ENCODE measurements at regions not wholly inside any gene's neighbourhood (a gene's known extent, or its start where the extent isn't known, plus 50 kb on each side); places are given as distances from the start of the nearest gene placed in this dataset.

GRCh38 chr10:6667679-6668270 lies 87.7 kb upstream of the PRKCQ start:
- DNase-seq: no peak

GRCh38 chr10:6667150-6667549 lies 87.1 kb upstream of the PRKCQ start:
- no peak for DNase-seq

GRCh38 chr10:6665847-6666246 lies 85.8 kb upstream of the PRKCQ start:
- DNase-seq: no peak

- DNase-seq: no peak
These were observed 80.4 kb upstream of the PRKCQ start for GRCh38 chr10:6660460-6660859.

GRCh38 chr10:6659451-6659850 lies 79.4 kb upstream of the PRKCQ start:
- no peak for DNase-seq

GRCh38 chr10:6657669-6658068 lies 77.6 kb upstream of the PRKCQ start:
- DNase-seq: no peak

- DNase-seq: no peak
These were observed 77.1 kb upstream of the PRKCQ start for GRCh38 chr10:6657196-6657595.

GRCh38 chr10:6654571-6654970 lies 74.5 kb upstream of the PRKCQ start:
- no peak for DNase-seq

GRCh38 chr10:6650586-6650985 lies 70.5 kb upstream of the PRKCQ start:
- DNase-seq: no peak

GRCh38 chr10:6649903-6650302 lies 69.8 kb upstream of the PRKCQ start:
- DNase-seq: no peak

GRCh38 chr10:6648894-6649720 lies 69.0 kb upstream of the PRKCQ start:
- DNase-seq: no peak

- peak; percentile 62 for DNase-seq
These were observed 67.9 kb upstream of the PRKCQ start for GRCh38 chr10:6647811-6648526.

- no peak for DNase-seq
These were observed 63.9 kb upstream of the PRKCQ start for GRCh38 chr10:6643962-6644361.

GRCh38 chr10:6642876-6643275 lies 62.8 kb upstream of the PRKCQ start:
- DNase-seq: no peak

GRCh38 chr10:6640433-6641040 lies 60.5 kb upstream of the PRKCQ start:
- no peak for DNase-seq

- no peak for DNase-seq
These were observed 57.0 kb upstream of the PRKCQ start for GRCh38 chr10:6637053-6637452.

- no peak for DNase-seq
These were observed 55.7 kb upstream of the PRKCQ start for GRCh38 chr10:6635784-6636183.

All from activated T-cell treated with anti-CD3 and anti-CD28 coated beads, Interleukin-2, amount 50 U/mL, for 1 hour (primary cell).